ENCODE measurements at regions not wholly inside any gene's neighbourhood (a gene's known extent, or its start where the extent isn't known, plus 50 kb on each side); places are given as distances from the start of the nearest gene placed in this dataset.

DNA sequence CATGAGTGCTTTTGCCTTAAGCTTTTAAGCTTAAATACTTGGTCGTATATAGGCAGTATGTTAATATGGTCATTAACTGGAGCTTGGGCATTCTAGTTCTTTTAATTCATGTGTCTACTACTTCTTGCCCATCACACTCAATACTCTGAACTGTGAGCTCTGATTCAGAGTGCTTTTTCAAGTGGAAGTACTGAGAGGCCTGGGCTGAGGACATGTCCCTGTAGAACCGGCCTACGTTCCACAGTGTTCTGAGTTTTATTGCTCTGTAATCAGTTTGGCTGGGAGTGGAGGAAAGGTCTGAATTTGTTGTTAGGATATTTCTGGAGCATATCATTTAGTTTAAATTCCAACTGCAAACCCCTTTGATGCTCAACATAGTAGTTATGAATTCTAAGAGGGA lies 1744.8 kb upstream of the MIR17HG start:
- TF ChIP-seq POLR2AphosphoS5 (IDR thresholded peaks at IDR 0.05), result no peak
- TF ChIP-seq, protein P1, sequence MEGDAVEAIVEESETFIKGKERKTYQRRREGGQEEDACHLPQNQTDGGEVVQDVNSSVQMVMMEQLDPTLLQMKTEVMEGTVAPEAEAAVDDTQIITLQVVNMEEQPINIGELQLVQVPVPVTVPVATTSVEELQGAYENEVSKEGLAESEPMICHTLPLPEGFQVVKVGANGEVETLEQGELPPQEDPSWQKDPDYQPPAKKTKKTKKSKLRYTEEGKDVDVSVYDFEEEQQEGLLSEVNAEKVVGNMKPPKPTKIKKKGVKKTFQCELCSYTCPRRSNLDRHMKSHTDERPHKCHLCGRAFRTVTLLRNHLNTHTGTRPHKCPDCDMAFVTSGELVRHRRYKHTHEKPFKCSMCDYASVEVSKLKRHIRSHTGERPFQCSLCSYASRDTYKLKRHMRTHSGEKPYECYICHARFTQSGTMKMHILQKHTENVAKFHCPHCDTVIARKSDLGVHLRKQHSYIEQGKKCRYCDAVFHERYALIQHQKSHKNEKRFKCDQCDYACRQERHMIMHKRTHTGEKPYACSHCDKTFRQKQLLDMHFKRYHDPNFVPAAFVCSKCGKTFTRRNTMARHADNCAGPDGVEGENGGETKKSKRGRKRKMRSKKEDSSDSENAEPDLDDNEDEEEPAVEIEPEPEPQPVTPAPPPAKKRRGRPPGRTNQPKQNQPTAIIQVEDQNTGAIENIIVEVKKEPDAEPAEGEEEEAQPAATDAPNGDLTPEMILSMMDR (IDR thresholded peaks at IDR 0.05), result no peak
- no peak for TF ChIP-seq POLR2A (IDR thresholded peaks at IDR 0.05)

All from gastroesophageal sphincter (tissue), 3 donors.